NCI-H2107 (cell line): ENCODE measurements at regions not wholly inside any gene's neighbourhood (a gene's known extent, or its start where the extent isn't known, plus 50 kb on each side); places are given as distances from the start of the nearest gene placed in this dataset.

Source experiments
- DNase-seq: peaks from one replicate; lab custom pipeline; 2025; lab: John Stamatoyannopoulos, UW

- DNase-seq, result no peak
Measured at GRCh38 chr14:101330416-101331140, 230.7 kb upstream of the DIO3 start.

- DNase-seq, result no peak
Measured at GRCh38 chr14:101331141-101331525, 230.2 kb upstream of the DIO3 start.

- DNase-seq, result no peak
Measured at GRCh38 chr14:101331661-101332169, 229.6 kb upstream of the DIO3 start.

- no peak for DNase-seq
Measured at GRCh38 chr14:101332281-101332680, 229.0 kb upstream of the DIO3 start.

GRCh38 chr14:101333335-101334280 lies 227.7 kb upstream of the DIO3 start:
- no peak for DNase-seq

GRCh38 chr14:101334656-101335055 lies 226.6 kb upstream of the DIO3 start:
- DNase-seq, result no peak

DNA sequence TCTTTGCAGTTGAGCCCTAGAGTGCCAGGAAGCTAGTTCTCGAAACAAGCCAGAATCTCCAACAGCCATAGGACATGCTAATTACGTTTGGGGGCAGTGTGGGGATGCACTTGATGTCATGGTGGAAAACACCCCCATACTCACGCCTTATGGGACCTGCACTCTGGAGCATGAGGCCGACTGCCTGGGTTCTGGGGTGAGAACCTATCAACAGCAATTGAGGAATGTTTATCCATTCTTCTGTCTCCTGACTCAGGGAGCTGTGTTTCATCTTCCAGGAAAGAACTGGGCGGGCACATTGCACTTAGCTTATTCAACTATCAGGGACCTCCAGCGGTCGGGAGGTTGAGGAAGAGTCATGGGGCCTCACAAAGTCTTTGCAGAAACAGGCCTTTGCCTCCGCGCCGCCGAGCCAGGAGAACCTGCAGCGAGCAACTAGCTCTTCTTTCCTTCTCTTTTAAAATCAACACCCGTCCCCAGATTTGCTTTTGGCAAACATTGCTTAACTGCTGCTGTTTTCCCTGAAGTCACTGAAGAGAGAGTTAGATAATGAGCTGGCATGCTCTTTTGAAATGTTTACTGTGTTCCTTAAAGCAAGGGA lies 226.1 kb upstream of the DIO3 start:
- DNase-seq, result no peak

DNA sequence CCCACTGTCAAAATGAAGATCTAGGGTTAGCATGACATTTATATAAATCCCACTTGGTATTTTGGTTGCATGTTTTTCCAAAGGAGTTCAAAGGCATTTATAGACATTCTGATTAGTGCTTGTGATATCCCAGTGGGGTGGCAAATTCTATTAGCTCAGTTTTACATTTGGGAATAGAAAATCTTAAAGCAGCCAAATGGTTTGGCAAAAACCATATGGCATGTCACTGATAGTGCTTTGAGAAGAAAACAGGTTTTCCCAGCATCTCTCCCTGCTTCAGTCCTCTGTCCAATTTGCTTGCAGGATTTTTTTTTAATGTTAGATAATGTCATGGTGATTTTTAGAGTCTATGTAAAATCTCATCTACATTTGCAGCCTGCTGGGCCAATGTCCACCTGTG lies 225.1 kb upstream of the DIO3 start:
- DNase-seq, result no peak

- DNase-seq, result no peak
Measured at GRCh38 chr14:101337053-101337452, 224.2 kb upstream of the DIO3 start.

GRCh38 chr14:101340556-101340955 lies 220.7 kb upstream of the DIO3 start:
- no peak for DNase-seq

- DNase-seq, result no peak
Measured at GRCh38 chr14:101347893-101348777, 213.2 kb upstream of the DIO3 start.

GRCh38 chr14:101349108-101349507 lies 212.2 kb upstream of the DIO3 start:
- DNase-seq, result no peak

- DNase-seq, result no peak
Measured at GRCh38 chr14:101350021-101350420, 211.3 kb upstream of the DIO3 start.

DNA sequence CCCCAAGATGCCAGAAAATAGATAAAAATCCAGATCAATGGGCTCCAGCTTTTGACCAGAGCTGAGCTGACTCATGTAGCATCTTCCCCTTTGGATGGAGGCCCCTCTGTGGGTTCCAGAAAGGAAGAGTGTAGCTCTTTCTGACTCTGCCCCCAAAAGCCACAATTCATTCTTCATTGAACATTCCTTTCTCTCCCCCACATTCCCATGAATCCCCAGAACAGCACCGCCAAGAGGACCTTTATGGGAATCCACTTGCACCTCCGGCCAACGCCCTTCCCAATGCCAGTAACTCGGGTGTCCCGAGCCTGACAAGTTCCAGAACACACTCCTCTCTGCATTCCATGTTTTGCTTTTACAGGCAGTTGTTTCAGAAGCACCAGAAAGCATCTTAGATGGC lies 210.6 kb upstream of the DIO3 start:
- no peak for DNase-seq

DNA sequence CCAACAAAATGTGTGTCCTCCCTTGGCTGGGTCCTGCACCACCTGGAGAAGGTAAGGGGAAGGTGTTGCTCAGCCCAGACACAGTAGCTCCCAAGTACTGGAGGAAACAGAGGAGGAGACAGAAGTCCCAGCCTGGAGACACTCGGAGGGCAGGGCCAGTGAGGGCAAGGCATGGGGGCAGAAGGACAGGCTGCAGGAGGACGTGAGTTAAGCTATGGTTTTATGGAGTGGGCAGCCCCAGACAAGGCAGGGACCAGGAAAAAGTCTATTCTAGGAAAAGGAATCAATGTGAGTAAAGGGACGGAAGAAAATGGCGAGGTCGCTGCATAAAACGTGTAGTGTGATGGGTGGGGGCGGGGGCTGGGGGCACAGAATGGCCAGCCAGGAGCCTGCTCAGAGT lies 210.1 kb upstream of the DIO3 start:
- DNase-seq, result no peak

DNA sequence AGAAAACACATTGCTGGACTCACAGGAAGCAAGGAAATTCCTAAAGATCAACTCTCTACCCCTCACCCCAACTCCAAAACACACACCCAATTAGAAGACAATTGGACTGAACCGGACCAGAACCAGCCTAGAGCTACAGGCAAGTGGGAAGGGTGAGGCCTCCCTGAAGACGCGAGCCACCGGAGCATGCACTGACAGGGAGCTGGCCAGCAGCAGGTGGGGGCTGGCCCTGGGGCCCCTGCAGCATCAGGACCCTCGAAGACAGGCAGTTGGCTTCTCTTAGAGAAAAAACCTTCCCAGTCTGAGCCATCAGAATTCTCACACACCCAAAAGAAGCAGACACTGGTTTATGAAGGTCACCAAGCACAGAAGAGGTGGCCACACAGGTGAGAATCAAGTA lies 209.5 kb upstream of the DIO3 start:
- DNase-seq, result no peak

DNA sequence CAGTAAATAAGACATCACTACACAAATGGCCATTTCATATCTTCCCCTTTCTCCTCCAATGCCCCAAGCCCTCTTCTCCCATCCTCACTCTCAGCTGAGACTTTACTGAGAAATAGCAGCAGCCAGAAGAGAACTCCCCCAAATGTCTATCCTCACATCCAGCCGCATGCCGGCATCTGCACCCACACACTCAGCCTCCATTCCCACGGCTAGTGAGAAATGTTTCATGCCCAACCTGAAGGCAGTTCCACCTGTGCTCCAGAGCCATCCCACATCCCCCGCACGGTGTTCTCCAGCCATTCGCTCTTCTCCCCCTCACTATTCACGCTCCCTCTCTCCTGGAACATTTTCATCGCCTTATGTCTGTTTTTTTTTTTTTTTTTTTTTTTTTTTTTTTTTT lies 208.7 kb upstream of the DIO3 start:
- no peak for DNase-seq

GRCh38 chr14:101353422-101353821 lies 207.9 kb upstream of the DIO3 start:
- no peak for DNase-seq

GRCh38 chr14:101354726-101355125 lies 206.6 kb upstream of the DIO3 start:
- no peak for DNase-seq

- no peak for DNase-seq
Measured at GRCh38 chr14:101355284-101355683, 206.0 kb upstream of the DIO3 start.

DNA sequence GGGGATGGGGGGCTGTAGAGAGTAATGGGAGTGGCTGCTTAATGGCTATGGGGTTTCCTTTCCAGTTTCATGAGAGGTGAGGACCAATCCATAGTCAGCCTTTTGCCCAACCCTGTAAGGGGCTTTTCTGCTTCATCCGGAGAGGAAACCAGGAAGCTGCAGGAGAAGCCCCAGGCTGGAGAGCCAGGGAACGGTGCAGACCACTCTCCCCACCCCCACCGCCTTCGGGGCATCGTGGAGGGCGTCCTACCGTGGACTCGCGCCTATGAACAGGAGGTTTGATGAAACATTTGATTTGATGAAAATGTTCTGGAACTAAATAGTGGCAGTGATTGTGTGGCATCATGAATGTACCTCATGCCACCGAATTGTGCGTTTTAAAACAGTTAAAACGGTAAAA lies 204.3 kb upstream of the DIO3 start:
- DNase-seq, result no peak
